OCI-LY7 (cell line): ENCODE measurements at regions not wholly inside any gene's neighbourhood (a gene's known extent, or its start where the extent isn't known, plus 50 kb on each side); places are given as distances from the start of the nearest gene placed in this dataset.

ENCODE experiments used
- EZH2phosphoT487 ChIP-seq: fragments of 200-600 bp; sonication (generic); IDR thresholded peaks from 2 replicates; pipeline ENCODE4 v1.6.1; 2018; ENCODE audit warnings: low read depth, borderline replicate concordance, mild to moderate bottlenecking, mixed run types, antibody characterized with exemption, low read length, moderate library complexity, mixed read lengths
- TF ChIP-seq, protein P1 (sequence below): fragments of 200-600 bp; sonication (generic); conservative IDR thresholded peaks from 2 replicates; pipeline ENCODE4 v1.5.1; 2014; ENCODE audit warnings: mild to moderate bottlenecking, antibody characterized with exemption, low read length, moderate library complexity, mixed read lengths

GRCh38 chr12:46073321-46073720 is 82.9 kb upstream of the SCAF11 start:
- TF ChIP-seq, protein P1, sequence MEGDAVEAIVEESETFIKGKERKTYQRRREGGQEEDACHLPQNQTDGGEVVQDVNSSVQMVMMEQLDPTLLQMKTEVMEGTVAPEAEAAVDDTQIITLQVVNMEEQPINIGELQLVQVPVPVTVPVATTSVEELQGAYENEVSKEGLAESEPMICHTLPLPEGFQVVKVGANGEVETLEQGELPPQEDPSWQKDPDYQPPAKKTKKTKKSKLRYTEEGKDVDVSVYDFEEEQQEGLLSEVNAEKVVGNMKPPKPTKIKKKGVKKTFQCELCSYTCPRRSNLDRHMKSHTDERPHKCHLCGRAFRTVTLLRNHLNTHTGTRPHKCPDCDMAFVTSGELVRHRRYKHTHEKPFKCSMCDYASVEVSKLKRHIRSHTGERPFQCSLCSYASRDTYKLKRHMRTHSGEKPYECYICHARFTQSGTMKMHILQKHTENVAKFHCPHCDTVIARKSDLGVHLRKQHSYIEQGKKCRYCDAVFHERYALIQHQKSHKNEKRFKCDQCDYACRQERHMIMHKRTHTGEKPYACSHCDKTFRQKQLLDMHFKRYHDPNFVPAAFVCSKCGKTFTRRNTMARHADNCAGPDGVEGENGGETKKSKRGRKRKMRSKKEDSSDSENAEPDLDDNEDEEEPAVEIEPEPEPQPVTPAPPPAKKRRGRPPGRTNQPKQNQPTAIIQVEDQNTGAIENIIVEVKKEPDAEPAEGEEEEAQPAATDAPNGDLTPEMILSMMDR = no peak
- no peak for TF ChIP-seq EZH2phosphoT487
